ENCODE measurements at regions not wholly inside any gene's neighbourhood (a gene's known extent, or its start where the extent isn't known, plus 50 kb on each side); places are given as distances from the start of the nearest gene placed in this dataset.

GRCh38 chr12:115872919-115873357 is 404.6 kb downstream of the MED13L start:
- DNase-seq (ENCODE audit: low spot score): no peak
- TF ChIP-seq CTCF (IDR thresholded peaks at IDR 0.05; ENCODE audit: unreplicated experiment): no peak
- H3K36me3 Mint-ChIP-seq (ENCODE audit: low read depth, unreplicated experiment): no peaks in the 10 kb centered on the region
- H3K4me1 Mint-ChIP-seq (ENCODE audit: unreplicated experiment): no peaks in the 10 kb centered on the region
- no peak overlapping the region for H3K27ac Mint-ChIP-seq (ENCODE audit: unreplicated experiment)
- no peaks in the 10 kb centered on the region for H3K9me3 Mint-ChIP-seq (ENCODE audit: unreplicated experiment)
- peaks cover 4% of the 10 kb centered on the region for H3K27me3 Mint-ChIP-seq (ENCODE audit: unreplicated experiment)
- no peak overlapping the region for H3K4me3 Mint-ChIP-seq (ENCODE audit: unreplicated experiment)

GRCh38 chr12:115872212-115872611 is 405.3 kb downstream of the MED13L start:
- Mint-ChIP-seq H3K27ac (ENCODE audit: unreplicated experiment) (no peak overlapping the region), H3K4me1 (ENCODE audit: unreplicated experiment) (no peaks in the 10 kb centered on the region), H3K4me3 (ENCODE audit: unreplicated experiment) (no peak overlapping the region)

GRCh38 chr12:115871714-115872113 is 405.8 kb downstream of the MED13L start:
- peak; percentile 91 for TF ChIP-seq CTCF (IDR thresholded peaks at IDR 0.05; ENCODE audit: unreplicated experiment)
- H3K27me3 Mint-ChIP-seq (ENCODE audit: unreplicated experiment): peaks cover 4% of the 10 kb centered on the region
- H3K27ac Mint-ChIP-seq (ENCODE audit: unreplicated experiment): no peak overlapping the region
- no peaks in the 10 kb centered on the region for H3K36me3 Mint-ChIP-seq (ENCODE audit: low read depth, unreplicated experiment)
- no peaks in the 10 kb centered on the region for H3K9me3 Mint-ChIP-seq (ENCODE audit: unreplicated experiment)
- DNase-seq (ENCODE audit: low spot score): peak; percentile 41
- H3K4me3 Mint-ChIP-seq (ENCODE audit: unreplicated experiment): no peak overlapping the region
- H3K4me1 Mint-ChIP-seq (ENCODE audit: unreplicated experiment): no peaks in the 10 kb centered on the region

More at GRCh38 chr12:115872212-115872611, 405.3 kb downstream of the MED13L start:
- Mint-ChIP-seq H3K27me3 (ENCODE audit: unreplicated experiment) (peaks cover 4% of the 10 kb centered on the region), H3K9me3 (ENCODE audit: unreplicated experiment) (no peaks in the 10 kb centered on the region), H3K36me3 (ENCODE audit: low read depth, unreplicated experiment) (no peaks in the 10 kb centered on the region)
- DNase-seq (ENCODE audit: low spot score): no peak
- TF ChIP-seq CTCF (IDR thresholded peaks at IDR 0.05; ENCODE audit: unreplicated experiment): no peak

- DNase-seq (ENCODE audit: low spot score): no peak
- TF ChIP-seq CTCF (IDR thresholded peaks at IDR 0.05; ENCODE audit: unreplicated experiment): no peak
- Mint-ChIP-seq H3K36me3 (ENCODE audit: low read depth, unreplicated experiment) (no peaks in the 10 kb centered on the region), H3K9me3 (ENCODE audit: unreplicated experiment) (no peaks in the 10 kb centered on the region), H3K27me3 (ENCODE audit: unreplicated experiment) (peaks cover 4% of the 10 kb centered on the region), H3K4me3 (ENCODE audit: unreplicated experiment) (no peak overlapping the region), H3K4me1 (ENCODE audit: unreplicated experiment) (no peaks in the 10 kb centered on the region), H3K27ac (ENCODE audit: unreplicated experiment) (no peak overlapping the region)
Measured at GRCh38 chr12:115870510-115870909, 407.0 kb downstream of the MED13L start.

GRCh38 chr12:115870021-115870420 is 407.5 kb downstream of the MED13L start:
- no peak for DNase-seq (ENCODE audit: low spot score)
- no peak overlapping the region for H3K27ac Mint-ChIP-seq (ENCODE audit: unreplicated experiment)
- H3K4me1 Mint-ChIP-seq (ENCODE audit: unreplicated experiment): no peaks in the 10 kb centered on the region
- TF ChIP-seq CTCF (IDR thresholded peaks at IDR 0.05; ENCODE audit: unreplicated experiment): no peak
- H3K4me3 Mint-ChIP-seq (ENCODE audit: unreplicated experiment): no peak overlapping the region
- no peaks in the 10 kb centered on the region for H3K9me3 Mint-ChIP-seq (ENCODE audit: unreplicated experiment)
- H3K36me3 Mint-ChIP-seq (ENCODE audit: low read depth, unreplicated experiment): no peaks in the 10 kb centered on the region
- H3K27me3 Mint-ChIP-seq (ENCODE audit: unreplicated experiment): peaks cover 4% of the 10 kb centered on the region
